SK-N-SH (cell line): ENCODE measurements at regions not wholly inside any gene's neighbourhood (a gene's known extent, or its start where the extent isn't known, plus 50 kb on each side); places are given as distances from the start of the nearest gene placed in this dataset.

Source experiments
- CTCF ChIP-seq: fragments of 200-600 bp; sonication (generic); IDR thresholded peaks from 2 replicates; pipeline ENCODE4 v1.6.1; 2017; ENCODE audit warnings: antibody characterized with exemption, mild to moderate bottlenecking, moderate library complexity
- EZH2phosphoT487 ChIP-seq: fragments of 200-600 bp; sonication (generic); IDR thresholded peaks from 2 replicates; pipeline ENCODE4 v1.6.1; 2017; ENCODE audit warnings: low read depth, mixed run types, mild to moderate bottlenecking, antibody characterized with exemption, moderate library complexity, borderline replicate concordance
- POLR2AphosphoS5 ChIP-seq: IDR thresholded peaks from 2 replicates; pipeline ENCODE4 v1.6.1; 2012; ENCODE audit warnings: low read depth, low read length
- RCOR1 ChIP-seq: fragments of 150-350 bp; IDR thresholded peaks from 2 replicates; pipeline ENCODE4 v1.6.1; 2017; ENCODE audit warnings: antibody characterized with exemption, low read length
- RFX5 ChIP-seq: IDR thresholded peaks from 2 replicates; pipeline ENCODE4 v1.6.1; 2012; ENCODE audit warnings: mild to moderate bottlenecking, improper control_type of control experiment, low read length
- SIN3A ChIP-seq: IDR thresholded peaks from 2 replicates; pipeline ENCODE4 v1.6.1; 2012; ENCODE audit warnings: low read depth, mild to moderate bottlenecking, low read length, moderate library complexity, borderline replicate concordance
- TAF1 ChIP-seq: IDR thresholded peaks from 2 replicates; pipeline ENCODE4 v1.6.1; 2012; ENCODE audit warnings: low read depth, mild to moderate bottlenecking, low read length, moderate library complexity, borderline replicate concordance
- TF ChIP-seq, protein P1 (sequence below): IDR thresholded peaks from 2 replicates; pipeline ENCODE4 v1.4.0; 2012; ENCODE audit warnings: low read depth, borderline replicate concordance

GRCh38 chrX:43139645-43140044 is 361.7 kb upstream of the PPP1R2C start:
- no peak for TF ChIP-seq CTCF
- TF ChIP-seq RCOR1, result no peak
- no peak for TF ChIP-seq SIN3A
- TF ChIP-seq, protein P1, sequence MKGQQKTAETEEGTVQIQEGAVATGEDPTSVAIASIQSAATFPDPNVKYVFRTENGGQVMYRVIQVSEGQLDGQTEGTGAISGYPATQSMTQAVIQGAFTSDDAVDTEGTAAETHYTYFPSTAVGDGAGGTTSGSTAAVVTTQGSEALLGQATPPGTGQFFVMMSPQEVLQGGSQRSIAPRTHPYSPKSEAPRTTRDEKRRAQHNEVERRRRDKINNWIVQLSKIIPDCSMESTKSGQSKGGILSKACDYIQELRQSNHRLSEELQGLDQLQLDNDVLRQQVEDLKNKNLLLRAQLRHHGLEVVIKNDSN, result no peak
- TF ChIP-seq EZH2phosphoT487, result no peak
- TF ChIP-seq RFX5, result no peak
- TF ChIP-seq POLR2AphosphoS5, result no peak
- no peak for TF ChIP-seq TAF1
